Activated CD8-positive, alpha-beta memory T cell treated with anti-CD3 and anti-CD28 coated beads for 36 hours (primary cell): ENCODE measurements at regions not wholly inside any gene's neighbourhood (a gene's known extent, or its start where the extent isn't known, plus 50 kb on each side); places are given as distances from the start of the nearest gene placed in this dataset.
"Not testable (repeated sequence)": the region's sequence is repeated elsewhere in the genome, so short reads cannot be mapped to it uniquely, and the experiment has no call there.

Source experiments
- CTCF ChIA-PET: fragments of 350-600 bp; sonication (Branson Sonifier 250); formaldehyde crosslinking; loops from one replicate; lab custom pipeline; 2021; ENCODE audit warnings: antibody characterized with exemption; lab: Charles Lee
- POLR2A ChIA-PET: fragments of 350-600 bp; sonication (Branson Sonifier 250); formaldehyde crosslinking; loops from one replicate; lab custom pipeline; 2021; ENCODE audit warnings: antibody characterized with exemption; lab: Charles Lee

GRCh38 chr14:22122829-22123560 is 449.4 kb upstream of the OR4E1 start:
- ChIA-PET POLR2A (interaction anchor here (1.2 kb wide), 1 partner anchor 365 kb away, joined by 3 read pairs; no protein-coding TSS in a partner anchor), CTCF (interaction anchor here (1.4 kb wide), 1 partner anchor 447 kb away, joined by 3 read pairs; no protein-coding TSS in a partner anchor)

- ChIA-PET POLR2A (no interaction called here), CTCF (interaction anchor here (1.4 kb wide), 1 partner anchor 448 kb away, joined by 3 read pairs; no protein-coding TSS in a partner anchor)
Observed at GRCh38 chr14:22122227-22122818, 448.7 kb upstream of the OR4E1 start.

GRCh38 chr14:22118899-22119477 is 445.4 kb upstream of the OR4E1 start:
- ChIA-PET POLR2A (no interaction called here), CTCF (no interaction called here)

GRCh38 chr14:22113401-22113800 is 439.8 kb upstream of the OR4E1 start:
- CTCF ChIA-PET: interaction anchor here (1.2 kb wide), 1 partner anchor 434 kb away, joined by 3 read pairs; no protein-coding TSS in a partner anchor
- POLR2A ChIA-PET: no interaction called here

GRCh38 chr14:22112004-22112403 is 438.4 kb upstream of the OR4E1 start:
- ChIA-PET CTCF (interaction anchor here (0.9 kb wide), 1 partner anchor 458 kb away, joined by 3 read pairs; no protein-coding TSS in a partner anchor), POLR2A (no interaction called here)

- POLR2A ChIA-PET: no interaction called here
Observed at GRCh38 chr14:22107753-22108152, 434.1 kb upstream of the OR4E1 start.

GRCh38 chr14:22106700-22107697 is 433.4 kb upstream of the OR4E1 start:
- ChIA-PET POLR2A (no interaction called here), CTCF (no interaction called here)

More at GRCh38 chr14:22107753-22108152, 434.1 kb upstream of the OR4E1 start:
- CTCF ChIA-PET: no interaction called here

- POLR2A ChIA-PET: no interaction called here
- CTCF ChIA-PET: no interaction called here
Observed at GRCh38 chr14:22105624-22106006, 432.0 kb upstream of the OR4E1 start.

GRCh38 chr14:22105006-22105623 is 431.5 kb upstream of the OR4E1 start:
- ChIA-PET POLR2A (no interaction called here), CTCF (no interaction called here)

GRCh38 chr14:22100764-22101120 is 427.1 kb upstream of the OR4E1 start:
- POLR2A ChIA-PET: not testable (repeated sequence)
- CTCF ChIA-PET: interaction anchor here (0.6 to 1.1 kb wide), 3 partner anchors 24 to 102 kb away, joined by 3 read pairs; no protein-coding TSS in a partner anchor

- CTCF ChIA-PET: interaction anchor here (0.6 to 1.1 kb wide), 4 partner anchors 13 to 101 kb away, joined by 3 read pairs; no protein-coding TSS in a partner anchor
- POLR2A ChIA-PET: no interaction called here
Observed at GRCh38 chr14:22099942-22100763, 426.5 kb upstream of the OR4E1 start.

- ChIA-PET CTCF (no interaction called here), POLR2A (no interaction called here)
Observed at GRCh38 chr14:22098435-22098834, 424.8 kb upstream of the OR4E1 start.

- CTCF ChIA-PET: no interaction called here
Observed at GRCh38 chr14:22097586-22098292, 424.1 kb upstream of the OR4E1 start.

GRCh38 chr14:22097072-22097471 is 423.5 kb upstream of the OR4E1 start:
- POLR2A ChIA-PET: no interaction called here

More at GRCh38 chr14:22097586-22098292, 424.1 kb upstream of the OR4E1 start:
- POLR2A ChIA-PET: no interaction called here

GRCh38 chr14:22096514-22096895 is 422.9 kb upstream of the OR4E1 start:
- ChIA-PET POLR2A (no interaction called here), CTCF (interaction anchor here (0.6 kb wide), 1 partner anchor 923 kb away, joined by 4 read pairs; no protein-coding TSS in a partner anchor)

More at GRCh38 chr14:22097072-22097471, 423.5 kb upstream of the OR4E1 start:
- CTCF ChIA-PET: no interaction called here

GRCh38 chr14:22095860-22096513 is 422.4 kb upstream of the OR4E1 start:
- CTCF ChIA-PET: interaction anchor here (0.6 kb wide), 1 partner anchor 923 kb away, joined by 4 read pairs; no protein-coding TSS in a partner anchor
- POLR2A ChIA-PET: no interaction called here

GRCh38 chr14:22089940-22090339 is 416.3 kb upstream of the OR4E1 start:
- ChIA-PET POLR2A (no interaction called here), CTCF (no interaction called here)
